ENCODE measurements at regions not wholly inside any gene's neighbourhood (a gene's known extent, or its start where the extent isn't known, plus 50 kb on each side); places are given as distances from the start of the nearest gene placed in this dataset.

DNA sequence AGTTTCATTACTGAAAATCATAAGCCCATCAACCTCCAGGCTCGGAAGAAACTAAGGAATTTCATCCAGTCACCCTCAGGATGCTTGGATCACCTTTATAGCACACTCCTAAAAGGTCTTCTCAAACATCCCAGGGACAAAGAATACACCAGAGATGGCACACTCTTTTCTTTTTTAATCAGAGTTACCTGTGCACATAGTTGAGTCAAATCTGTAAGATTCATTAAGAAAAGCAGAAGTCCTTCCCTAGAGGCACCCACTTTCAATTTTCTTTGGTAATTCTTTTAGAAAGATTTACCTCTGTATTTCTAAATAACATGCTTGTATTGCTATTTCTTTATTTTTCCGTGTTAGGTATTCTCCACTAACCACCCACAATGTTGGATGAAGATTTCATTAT is 50.6 kb upstream of the IL6 start:
- DNase-seq: no peak

- DNase-seq: no peak
Observed at GRCh38 chr7:22675917-22676343, 51.1 kb upstream of the IL6 start.

DNA sequence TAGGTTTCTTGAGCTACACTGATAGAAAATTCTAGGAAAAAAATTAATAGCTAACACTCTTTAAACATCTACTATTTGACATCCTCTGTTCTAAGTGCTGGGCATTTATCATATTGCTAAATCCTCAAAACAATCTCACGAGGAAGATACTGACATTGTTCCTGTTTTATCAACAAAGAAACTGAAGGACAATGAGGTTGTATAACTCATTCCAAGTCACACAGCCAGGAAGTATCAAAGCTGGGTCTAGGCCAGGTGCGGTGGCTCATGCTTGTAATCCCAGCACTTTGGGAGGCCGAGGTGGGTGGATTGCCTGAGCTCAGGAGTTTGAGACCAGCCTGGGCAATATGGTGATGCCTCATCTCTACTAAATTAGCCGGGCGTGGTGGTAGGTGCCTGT is 51.6 kb upstream of the IL6 start:
- no peak for DNase-seq

DNA sequence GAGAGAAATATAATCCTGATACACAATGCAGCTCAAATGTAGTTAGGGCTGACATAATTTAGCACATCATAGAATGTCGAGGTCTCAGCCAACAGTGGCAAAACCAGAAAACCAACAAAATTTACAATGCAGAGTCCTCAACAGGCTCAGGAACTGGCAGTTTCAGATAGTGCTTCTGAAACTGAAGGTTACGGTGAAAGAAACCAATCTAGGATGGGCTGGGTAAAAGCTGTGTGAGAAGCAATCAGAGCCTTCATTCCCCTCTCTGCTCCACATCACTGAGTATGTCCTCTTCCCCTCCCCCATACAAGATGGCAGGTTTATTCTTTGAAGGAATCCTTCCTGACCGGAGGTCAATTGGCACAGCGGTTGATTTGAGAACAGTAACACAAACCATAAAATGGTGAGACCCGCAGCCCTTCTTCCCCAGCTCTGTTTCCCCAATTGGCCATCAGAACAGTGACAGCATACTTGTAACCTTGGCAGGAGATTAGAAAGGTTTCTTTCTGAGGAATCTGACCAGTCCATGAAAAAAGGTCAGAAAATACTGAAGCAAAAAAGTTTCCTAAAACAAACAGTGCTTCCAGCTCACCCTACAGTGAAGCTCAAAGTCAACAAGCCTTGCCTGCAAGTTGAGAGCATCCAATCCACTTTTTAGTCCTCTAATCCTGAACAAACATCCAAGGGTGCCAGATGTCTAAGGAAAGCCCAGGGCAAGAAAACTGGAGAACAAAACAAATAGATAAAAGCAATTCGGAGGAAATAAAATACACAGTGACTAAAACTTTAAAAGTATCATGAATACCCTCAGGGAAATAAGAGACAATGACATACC is 53.9 kb upstream of the IL6 start:
- no peak for DNase-seq

GRCh38 chr7:22671177-22671879 is 55.7 kb upstream of the IL6 start:
- no peak for DNase-seq

GRCh38 chr7:22670422-22670815 is 56.6 kb upstream of the IL6 start:
- no peak for DNase-seq

DNA sequence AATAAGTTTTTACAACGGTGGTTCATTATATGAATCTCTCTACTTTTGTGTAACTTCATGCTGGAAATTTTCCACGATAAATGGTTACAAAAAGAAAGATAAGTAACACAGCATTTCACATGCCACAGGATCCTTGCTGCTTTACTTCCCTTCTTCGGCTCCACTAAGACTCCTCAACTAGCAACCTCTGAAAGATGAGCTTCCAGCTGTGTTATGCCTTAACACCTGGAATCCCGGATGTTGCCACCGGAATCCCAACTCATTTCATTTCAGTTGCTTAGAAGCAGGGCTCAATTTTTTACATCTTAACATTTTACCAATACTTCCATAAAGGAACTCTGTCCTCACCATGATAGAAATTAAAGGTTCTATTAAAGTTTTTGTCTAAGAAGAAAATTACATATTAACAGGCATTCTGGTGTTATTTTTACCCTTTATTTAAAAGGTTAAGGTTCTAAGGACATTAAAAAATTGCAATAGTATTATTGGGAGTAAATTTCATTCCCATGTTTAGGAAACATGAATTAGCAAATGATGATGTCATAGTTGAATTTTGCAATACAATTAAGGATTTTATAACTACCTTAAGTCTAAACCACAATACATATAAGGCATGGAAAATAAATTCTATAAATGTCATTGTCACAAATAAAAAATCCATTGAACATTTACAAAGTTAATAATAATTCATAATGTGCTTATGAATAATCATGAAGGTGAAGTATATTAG is 57.1 kb upstream of the IL6 start:
- DNase-seq: no peak

- no peak for DNase-seq
Observed at GRCh38 chr7:22668971-22669401, 58.0 kb upstream of the IL6 start.

DNA sequence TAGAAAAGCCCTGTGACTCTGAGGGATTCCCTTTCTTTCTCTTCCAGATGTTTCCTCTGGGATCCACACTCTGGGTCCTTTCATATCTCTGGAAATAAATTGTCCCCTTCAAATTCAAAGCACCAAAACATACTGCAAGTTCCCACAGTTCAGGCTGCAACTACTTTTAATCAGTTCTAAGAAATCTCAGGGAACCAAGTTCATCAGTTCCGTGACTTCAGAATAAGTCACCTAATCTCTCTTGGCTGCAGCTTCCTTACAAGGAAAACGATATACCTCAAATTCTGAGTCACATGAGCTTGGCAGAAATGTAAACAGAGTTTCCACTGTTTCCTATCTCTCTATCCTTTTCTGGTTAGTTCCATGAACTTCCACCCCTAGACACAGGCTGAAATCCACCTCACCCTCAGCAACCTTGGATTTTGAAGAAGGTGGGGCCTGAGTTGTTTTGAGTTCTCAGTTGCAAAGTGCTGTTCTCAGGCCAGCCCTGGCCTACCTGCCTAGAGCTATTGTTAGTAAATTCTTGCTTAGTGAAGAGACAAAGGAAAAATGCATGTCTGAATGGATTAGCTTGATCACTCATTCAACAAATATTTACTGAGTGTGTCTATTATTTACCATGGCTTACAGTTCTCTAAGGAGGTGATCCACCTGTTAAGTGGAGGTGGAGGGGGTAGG is 59.3 kb upstream of the IL6 start:
- no peak for DNase-seq

- no peak for DNase-seq
Observed at GRCh38 chr7:22667187-22667561, 59.8 kb upstream of the IL6 start.

GRCh38 chr7:22666732-22667131 is 60.3 kb upstream of the IL6 start:
- no peak for DNase-seq

DNA sequence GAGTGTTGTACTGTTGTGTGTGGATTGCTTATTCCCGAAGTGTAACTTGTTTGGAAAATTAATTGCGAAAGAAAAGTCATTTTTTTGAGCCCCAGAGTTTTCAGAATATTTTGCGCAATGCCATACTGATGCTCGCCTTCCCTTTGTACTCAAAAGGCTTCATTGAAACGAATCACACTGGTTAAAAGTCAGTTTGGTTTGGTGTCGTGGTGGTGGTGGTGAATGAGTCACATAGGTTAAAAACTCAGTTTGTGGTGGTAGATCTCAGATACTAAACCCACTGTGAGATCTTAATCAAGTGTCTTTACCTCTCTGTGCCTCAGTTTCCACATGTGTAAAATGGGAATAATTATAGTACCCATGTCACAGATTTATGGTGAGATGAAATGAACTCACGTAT is 61.1 kb upstream of the IL6 start:
- no peak for DNase-seq

- no peak for DNase-seq
Observed at GRCh38 chr7:22664988-22665798, 61.8 kb upstream of the IL6 start.

- DNase-seq: no peak
Observed at GRCh38 chr7:22663721-22664120, 63.3 kb upstream of the IL6 start.

- no peak for DNase-seq
Observed at GRCh38 chr7:22663357-22663718, 63.7 kb upstream of the IL6 start.

DNA sequence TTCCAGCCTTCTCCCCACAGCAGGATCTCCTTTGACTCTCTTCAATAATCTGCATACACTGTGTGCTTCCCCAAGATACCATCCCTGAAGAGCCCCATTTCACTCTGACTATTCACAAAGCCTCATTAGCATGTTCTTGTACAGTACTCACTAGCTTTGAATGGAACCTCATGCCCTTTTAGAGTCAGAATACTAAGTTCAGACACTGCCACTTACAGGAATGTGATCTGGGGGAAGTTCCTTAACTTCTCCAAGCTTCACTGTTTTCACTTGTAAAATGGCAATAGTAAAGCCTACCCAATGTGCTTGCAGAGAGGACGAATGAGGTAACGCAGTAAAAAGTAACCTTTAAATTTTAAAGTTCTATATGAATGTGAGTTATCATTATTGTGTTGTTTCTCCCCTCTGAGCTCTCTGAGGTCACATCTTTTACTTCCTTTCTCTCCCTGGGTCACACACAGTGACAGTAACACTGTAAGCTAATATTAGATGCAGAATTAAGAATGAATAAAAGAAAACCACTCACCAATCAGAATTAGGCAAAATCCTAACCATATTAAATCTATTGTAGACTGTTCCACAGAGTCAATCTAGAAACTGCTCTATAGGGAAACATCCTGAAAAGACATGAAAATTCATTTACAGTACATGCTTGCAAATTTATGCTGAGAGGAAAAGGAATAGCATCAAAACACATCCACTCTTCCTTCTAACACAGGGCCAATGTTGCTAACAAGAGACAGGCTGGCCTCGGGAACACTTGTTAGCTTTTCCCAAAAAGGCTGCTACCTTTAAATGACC is 64.2 kb upstream of the IL6 start:
- no peak for DNase-seq

DNA sequence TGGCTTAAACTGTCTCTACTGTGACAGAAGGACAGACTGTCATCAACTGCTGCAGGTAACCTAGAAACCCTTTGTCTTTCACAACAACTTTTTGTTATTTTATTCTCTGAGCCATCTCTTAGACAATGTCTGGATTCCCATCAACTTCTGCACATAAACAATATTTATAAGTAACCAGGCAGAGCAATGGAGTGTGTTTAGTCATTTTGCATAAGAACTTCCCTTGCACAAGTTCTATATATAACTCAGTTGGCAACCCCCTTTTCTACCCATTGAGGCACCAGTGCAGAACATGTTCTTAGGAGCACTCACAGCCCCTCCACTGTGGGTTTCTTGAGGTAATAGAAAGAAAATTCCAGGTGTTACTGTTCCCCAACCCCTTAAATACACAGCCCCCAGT is 65.0 kb upstream of the IL6 start:
- no peak for DNase-seq

- no peak for DNase-seq
Observed at GRCh38 chr7:22660732-22661131, 66.3 kb upstream of the IL6 start.

GRCh38 chr7:22660293-22660692 is 66.7 kb upstream of the IL6 start:
- no peak for DNase-seq

DNA sequence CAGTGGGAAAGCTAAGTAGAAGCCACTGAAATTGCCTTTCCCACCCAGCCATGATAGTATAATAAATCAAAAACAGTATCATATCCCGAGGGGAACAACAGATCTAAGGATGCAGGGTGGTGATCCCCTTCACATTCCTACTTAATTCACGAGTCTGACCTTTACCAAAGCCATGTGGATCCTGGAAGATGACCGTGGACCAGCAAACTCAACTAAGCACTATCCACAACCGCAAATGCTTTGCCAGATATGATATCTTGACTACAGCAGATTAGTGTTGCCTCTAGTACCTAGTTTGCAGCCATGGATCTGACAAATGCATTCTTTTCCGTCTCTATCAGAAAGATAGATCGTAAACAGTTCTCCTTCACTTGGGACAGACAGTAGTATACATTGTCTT is 67.3 kb upstream of the IL6 start:
- DNase-seq: no peak

GRCh38 chr7:22658031-22658430 is 69.0 kb upstream of the IL6 start:
- no peak for DNase-seq

- no peak for DNase-seq
Observed at GRCh38 chr7:22657479-22657878, 69.5 kb upstream of the IL6 start.

All from NCI-H2171 treated with DMSO at 0.1 percent for 48 hours (cell line).